T-helper 9 cell (primary cell): ENCODE measurements at regions not wholly inside any gene's neighbourhood (a gene's known extent, or its start where the extent isn't known, plus 50 kb on each side); places are given as distances from the start of the nearest gene placed in this dataset.

Experiments
- DNase-seq: peaks from one replicate; pipeline ENCODE4 v3.0.0-alpha.2; 2020

- DNase-seq = no peak
Measured at GRCh38 chr5:135234666-135235401, 164.2 kb downstream of the MACROH2A1 start.

- DNase-seq = no peak
Measured at GRCh38 chr5:135234242-135234641, 164.8 kb downstream of the MACROH2A1 start.

- no peak for DNase-seq
Measured at GRCh38 chr5:135233477-135233876, 165.6 kb downstream of the MACROH2A1 start.

- DNase-seq = no peak
Measured at GRCh38 chr5:135232958-135233357, 166.1 kb downstream of the MACROH2A1 start.

GRCh38 chr5:135231289-135231688 is 167.7 kb downstream of the MACROH2A1 start:
- no peak for DNase-seq

- DNase-seq = no peak
Measured at GRCh38 chr5:135230251-135230925, 168.6 kb downstream of the MACROH2A1 start.

GRCh38 chr5:135229679-135230132 is 169.3 kb downstream of the MACROH2A1 start:
- no peak for DNase-seq

- no peak for DNase-seq
Measured at GRCh38 chr5:135229122-135229521, 169.9 kb downstream of the MACROH2A1 start.

- DNase-seq = no peak
Measured at GRCh38 chr5:135228222-135228621, 170.8 kb downstream of the MACROH2A1 start.

- DNase-seq = no peak
Measured at GRCh38 chr5:135227064-135228022, 171.7 kb downstream of the MACROH2A1 start.

GRCh38 chr5:135225856-135226560 is 173.0 kb downstream of the MACROH2A1 start:
- DNase-seq = no peak

- no peak for DNase-seq
Measured at GRCh38 chr5:135223891-135224625, 175.0 kb downstream of the MACROH2A1 start.

- DNase-seq = no peak
Measured at GRCh38 chr5:135223404-135223803, 175.6 kb downstream of the MACROH2A1 start.

GRCh38 chr5:135222771-135223170 is 176.3 kb downstream of the MACROH2A1 start:
- DNase-seq = no peak

- DNase-seq = no peak
Measured at GRCh38 chr5:135222171-135222681, 176.8 kb downstream of the MACROH2A1 start.

- DNase-seq = no peak
Measured at GRCh38 chr5:135221696-135222095, 177.3 kb downstream of the MACROH2A1 start.

GRCh38 chr5:135221187-135221473 is 177.9 kb downstream of the MACROH2A1 start:
- no peak for DNase-seq

GRCh38 chr5:135220394-135221186 is 178.4 kb downstream of the MACROH2A1 start:
- no peak for DNase-seq

GRCh38 chr5:135219868-135220267 is 179.2 kb downstream of the MACROH2A1 start:
- no peak for DNase-seq

- no peak for DNase-seq
Measured at GRCh38 chr5:135218790-135219568, 180.1 kb downstream of the MACROH2A1 start.
